GM12892 (cell line): ENCODE measurements at regions not wholly inside any gene's neighbourhood (a gene's known extent, or its start where the extent isn't known, plus 50 kb on each side); places are given as distances from the start of the nearest gene placed in this dataset.

ENCODE experiments used
- DNase-seq: peaks from one replicate; pipeline ENCODE4 v3.0.0; 2011; ENCODE audit not compliant: insufficient read length
- FAIRE-seq: peaks from 2 replicates; lab custom pipeline; 2011; peaks lifted over from hg19 to GRCh38; lab: Jason Lieb, UNC
- POLR2A ChIP-seq: IDR thresholded peaks from 2 replicates; pipeline ENCODE4 v1.6.1; 2011; ENCODE audit warnings: low read depth, low read length, control low read depth
- POLR2AphosphoS5 ChIP-seq: IDR thresholded peaks from 2 replicates; pipeline ENCODE4 v1.6.1; 2011; ENCODE audit warnings: low read depth, low read length, control low read depth
- TAF1 ChIP-seq: IDR thresholded peaks from 2 replicates; pipeline ENCODE4 v1.6.1; 2011; ENCODE audit warnings: low read depth, mild to moderate bottlenecking, control low read depth, low read length, borderline replicate concordance

DNA sequence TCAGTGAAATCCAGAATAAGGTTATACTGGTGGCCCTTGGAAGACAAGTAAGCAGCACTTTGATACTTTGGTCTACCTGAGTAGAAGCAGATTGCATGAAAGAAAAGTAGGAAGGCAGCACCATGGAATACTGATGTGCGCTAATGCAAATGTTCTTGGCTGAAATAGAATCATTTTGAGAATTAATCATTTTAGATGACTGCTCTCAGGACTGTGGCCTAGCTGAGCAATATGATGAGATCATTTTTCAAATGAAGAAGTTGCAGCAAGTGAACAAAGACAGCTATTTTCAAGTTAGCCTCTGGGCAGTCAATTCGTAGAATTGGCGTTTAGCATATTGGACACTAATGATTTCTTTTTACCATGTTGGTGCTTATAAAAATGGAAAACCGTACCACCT is 483.5 kb downstream of the TMEM232 start:
- DNase-seq (no peak), FAIRE-seq (no peak)
- TF ChIP-seq TAF1 = no peak
- no peak for TF ChIP-seq POLR2A
- no peak for TF ChIP-seq POLR2AphosphoS5

DNA sequence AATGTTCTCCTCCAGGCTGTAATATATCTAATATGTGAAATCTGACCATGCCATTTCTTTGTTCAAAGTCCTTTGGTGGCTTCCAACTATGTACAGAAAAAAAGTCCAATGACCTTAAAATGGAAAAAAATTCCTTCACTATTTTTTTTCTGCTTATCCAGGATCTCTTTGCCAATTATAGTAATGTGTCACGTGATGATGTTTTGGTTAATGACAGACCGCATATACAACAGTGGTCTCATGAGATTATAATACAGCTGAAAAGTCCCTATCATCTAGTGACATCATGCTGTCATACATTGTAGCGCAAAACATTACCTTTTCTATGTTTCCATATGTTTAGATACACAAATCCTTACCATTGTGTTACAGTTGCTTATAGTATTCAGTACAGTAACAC is 477.6 kb downstream of the TMEM232 start:
- DNase-seq = no peak
- no peak for TF ChIP-seq TAF1
- TF ChIP-seq POLR2AphosphoS5 = no peak
- no peak for TF ChIP-seq POLR2A
- no peak for FAIRE-seq

DNA sequence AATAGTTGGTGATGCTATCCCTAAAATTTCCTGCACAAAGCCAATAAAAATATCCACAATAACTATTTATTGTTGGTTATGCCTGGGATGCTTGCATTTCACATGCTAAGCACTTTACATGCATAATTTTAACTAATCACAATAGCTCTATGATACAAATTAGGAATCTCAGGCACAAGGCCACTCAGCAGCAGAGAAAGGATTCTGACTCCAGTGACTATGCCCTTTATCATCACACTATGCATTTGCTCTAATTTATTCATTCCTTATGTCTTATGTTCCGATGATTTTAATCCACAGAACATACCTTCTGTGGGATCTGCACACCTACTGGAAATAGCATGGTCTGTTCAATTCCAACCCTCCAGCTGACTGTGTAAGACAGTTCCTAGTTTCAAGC is 476.1 kb downstream of the TMEM232 start:
- DNase-seq (no peak), FAIRE-seq (no peak)

DNA sequence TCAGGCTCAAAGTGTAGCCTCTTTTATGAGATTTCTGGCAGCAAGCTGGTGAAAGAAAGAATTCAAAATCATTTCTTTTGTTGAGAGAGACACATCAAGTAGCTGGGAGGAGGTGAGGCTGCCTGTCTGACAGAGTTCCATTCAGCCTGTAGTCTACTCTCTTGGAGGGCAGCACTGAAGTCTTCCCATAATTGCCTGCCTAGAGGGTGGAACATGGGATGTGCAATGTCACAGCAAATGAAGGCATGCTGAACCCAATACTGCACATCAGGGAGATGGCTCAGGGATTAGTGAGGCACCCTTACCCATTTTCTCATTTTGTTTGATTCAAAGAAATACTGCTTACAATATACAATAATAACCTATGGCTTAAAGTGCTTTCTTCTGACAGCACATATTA is 475.7 kb downstream of the TMEM232 start:
- DNase-seq (no peak), FAIRE-seq (no peak)
- TF ChIP-seq POLR2AphosphoS5 (no peak), POLR2A (no peak), TAF1 (no peak)

More for the DNA sequence above, 476.1 kb downstream of the TMEM232 start:
- no peak for TF ChIP-seq POLR2AphosphoS5
- TF ChIP-seq TAF1 = no peak
- TF ChIP-seq POLR2A = no peak

DNA sequence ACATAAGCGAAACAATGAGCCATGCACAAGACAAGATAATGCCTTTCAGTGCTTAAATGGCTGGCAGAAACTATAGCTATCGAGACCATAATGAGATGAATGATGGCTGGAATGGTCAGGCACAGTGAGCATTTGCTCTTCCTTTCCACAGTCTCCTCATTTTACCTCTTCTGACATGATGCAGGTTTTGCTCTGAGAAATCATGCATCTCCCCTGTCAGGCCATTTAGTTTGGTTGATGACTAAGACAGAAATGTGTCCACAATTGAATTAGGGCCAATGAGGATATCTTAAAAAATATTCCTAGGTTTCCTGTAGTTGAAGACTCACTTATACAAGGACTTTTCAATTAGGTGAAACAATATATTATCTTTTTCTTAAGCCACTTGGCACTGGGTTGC is 475.1 kb downstream of the TMEM232 start:
- no peak for DNase-seq
- no peak for FAIRE-seq
- TF ChIP-seq TAF1 (no peak), POLR2A (no peak), POLR2AphosphoS5 (no peak)

DNA sequence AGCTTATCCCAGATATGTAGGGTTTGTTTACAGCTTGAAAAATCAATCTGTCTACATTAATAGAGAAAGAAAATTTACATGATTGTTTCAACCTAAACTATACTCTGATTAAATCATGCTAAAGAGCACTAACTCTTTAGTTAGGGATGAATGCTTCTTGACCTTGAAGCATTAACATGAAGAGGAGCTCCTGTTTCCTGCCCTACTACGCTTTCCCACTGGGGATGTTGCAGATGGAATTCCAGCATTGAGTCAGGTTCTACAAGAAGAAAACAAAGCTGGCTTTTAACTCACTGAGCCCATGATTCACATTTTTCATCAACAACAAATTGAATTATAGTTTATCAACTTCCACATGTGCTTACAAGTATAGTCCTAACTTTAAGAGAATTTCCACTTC is 471.3 kb downstream of the TMEM232 start:
- FAIRE-seq (no peak), DNase-seq (no peak)
- no peak for TF ChIP-seq TAF1
- no peak for TF ChIP-seq POLR2A
- no peak for TF ChIP-seq POLR2AphosphoS5

DNA sequence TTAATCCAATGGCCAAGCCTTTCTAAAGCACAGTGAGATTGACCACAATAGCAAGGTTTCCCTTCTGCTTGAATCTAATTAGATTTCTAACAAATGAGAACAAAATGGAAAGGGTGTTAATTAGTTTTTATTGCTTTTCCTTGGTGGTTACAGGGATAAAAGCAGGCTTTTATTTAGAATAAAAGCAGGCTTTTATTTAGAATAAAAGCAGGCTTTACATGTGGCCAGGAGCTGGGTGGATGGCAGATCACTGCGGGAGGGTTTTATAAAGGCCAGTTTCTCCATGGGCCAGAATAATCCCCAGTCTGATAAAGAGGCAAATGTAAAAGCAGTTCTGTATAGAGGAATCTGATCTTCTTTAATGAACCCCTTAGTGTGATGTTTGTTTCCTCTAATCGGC is 470.2 kb downstream of the TMEM232 start:
- TF ChIP-seq POLR2A = no peak
- no peak for TF ChIP-seq TAF1
- TF ChIP-seq POLR2AphosphoS5 = no peak
- no peak for DNase-seq
- no peak for FAIRE-seq

DNA sequence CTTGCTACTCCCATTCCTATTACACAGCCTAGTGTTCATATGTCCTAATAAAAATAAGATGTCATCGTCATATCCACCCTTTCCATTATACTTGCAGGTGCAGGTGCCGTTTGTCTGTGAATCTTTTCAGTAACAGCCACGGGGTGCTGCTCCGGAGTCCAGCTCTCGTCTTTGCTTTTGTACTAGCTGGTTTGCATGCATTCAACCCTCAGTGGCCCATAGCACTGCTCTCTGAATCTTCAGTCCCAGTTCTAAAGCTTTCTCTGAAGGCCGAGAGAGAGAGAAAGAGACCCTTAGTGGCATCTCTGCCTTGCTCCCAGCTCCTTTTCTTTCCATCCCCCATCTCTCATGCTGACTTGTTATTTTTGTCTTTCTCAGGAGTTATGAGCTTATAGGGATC is 468.5 kb downstream of the TMEM232 start:
- no peak for TF ChIP-seq TAF1
- TF ChIP-seq POLR2AphosphoS5 = no peak
- TF ChIP-seq POLR2A = no peak
- no peak for FAIRE-seq
- no peak for DNase-seq

DNA sequence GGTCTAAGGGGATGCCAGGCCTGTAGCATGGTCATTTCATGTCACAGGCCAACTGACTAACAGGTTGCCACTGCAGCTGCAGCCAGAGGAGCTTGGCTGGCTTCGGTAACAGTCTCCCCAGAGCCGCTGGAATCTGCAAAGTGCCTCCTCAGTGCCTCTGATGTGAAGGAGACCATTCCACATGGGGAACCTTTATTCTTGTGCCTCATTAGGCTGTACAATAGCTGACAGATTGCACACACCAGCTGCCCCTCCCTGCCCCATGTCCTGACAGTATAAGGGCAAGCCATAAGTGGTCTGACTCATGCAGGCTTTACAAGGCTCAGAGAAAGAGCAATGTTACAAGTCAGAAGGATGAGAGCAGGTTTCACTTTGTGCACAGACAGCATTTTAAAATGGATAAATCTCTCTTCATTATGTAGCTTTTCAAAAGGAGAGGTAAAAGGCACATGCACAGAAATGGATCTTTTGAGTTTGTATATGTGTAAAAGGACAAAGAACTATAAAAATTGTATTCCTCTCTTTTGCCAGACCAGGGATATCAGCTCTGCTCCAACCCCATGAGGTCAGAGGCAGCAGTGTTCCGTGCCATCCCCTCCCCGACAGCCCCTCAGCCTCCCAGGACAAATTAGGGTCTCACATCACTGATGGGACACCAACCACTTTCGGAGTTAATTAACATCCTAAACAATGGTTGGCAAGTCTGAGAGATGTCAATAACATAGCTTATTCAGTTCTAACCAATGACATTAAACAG is 467.8 kb downstream of the TMEM232 start:
- FAIRE-seq (no peak), DNase-seq (no peak)
- TF ChIP-seq POLR2AphosphoS5 (no peak), TAF1 (no peak), POLR2A (no peak)

DNA sequence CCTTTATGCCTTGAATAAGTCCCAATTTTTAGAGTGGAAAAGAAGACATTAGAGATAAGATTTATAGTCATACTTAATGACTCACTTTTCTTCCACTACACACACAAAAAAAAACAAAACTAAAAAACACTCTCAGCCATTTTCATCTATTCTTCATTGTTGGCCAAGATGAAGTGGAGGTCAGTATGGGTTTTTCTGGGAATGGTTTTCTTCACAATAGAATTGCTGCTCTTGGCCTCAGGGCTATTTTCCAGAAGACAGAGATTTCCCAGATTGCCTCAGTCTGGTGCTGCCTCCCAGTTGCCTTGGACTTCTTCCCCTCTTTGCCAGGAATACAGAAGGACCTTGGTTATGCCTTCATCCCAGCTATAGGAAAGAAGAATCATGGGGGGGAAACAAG is 463.7 kb downstream of the TMEM232 start:
- no peak for TF ChIP-seq TAF1
- no peak for TF ChIP-seq POLR2AphosphoS5
- no peak for TF ChIP-seq POLR2A
- FAIRE-seq (no peak), DNase-seq (no peak)

DNA sequence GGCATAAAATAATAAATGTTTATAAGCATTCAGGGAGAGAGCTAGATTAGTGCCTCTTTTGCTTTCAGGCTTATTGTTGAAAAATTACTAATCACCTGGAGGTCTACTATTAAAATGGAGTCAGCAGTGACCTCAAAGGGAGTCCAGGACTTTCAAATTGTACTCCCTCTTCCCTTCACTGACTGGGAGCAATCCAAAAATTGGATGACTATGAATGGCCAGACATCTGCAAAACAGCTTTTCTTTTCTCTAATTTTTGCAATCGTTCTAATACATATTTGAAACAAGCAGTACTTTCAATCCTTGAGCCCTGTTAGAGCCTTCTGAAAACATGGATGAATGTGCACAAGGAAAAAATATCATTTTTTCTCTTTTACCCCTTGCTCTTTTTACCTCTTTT is 461.8 kb downstream of the TMEM232 start:
- TF ChIP-seq POLR2A (no peak), POLR2AphosphoS5 (no peak), TAF1 (no peak)
- DNase-seq (no peak), FAIRE-seq (no peak)

DNA sequence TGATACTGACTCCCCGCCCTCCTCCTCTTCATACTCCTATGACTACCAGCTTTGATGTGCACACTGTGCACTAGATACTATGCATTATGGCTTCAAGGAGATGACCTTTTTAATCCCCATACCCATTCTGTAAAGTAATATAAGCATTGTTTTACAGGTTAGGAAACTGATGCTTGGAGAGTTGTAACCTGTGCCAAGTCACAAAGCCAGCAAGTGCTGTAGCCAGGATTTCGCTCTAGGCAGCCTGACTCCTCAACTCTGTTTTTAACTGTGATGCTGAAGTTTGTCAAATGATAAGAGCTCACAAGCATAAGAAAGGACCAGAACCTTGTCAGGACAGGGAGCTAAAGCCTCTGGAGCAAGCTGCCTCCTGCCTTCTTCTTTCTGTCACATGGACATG is 461.3 kb downstream of the TMEM232 start:
- TF ChIP-seq POLR2A = no peak
- no peak for TF ChIP-seq POLR2AphosphoS5
- TF ChIP-seq TAF1 = no peak
- FAIRE-seq (no peak), DNase-seq (no peak)

DNA sequence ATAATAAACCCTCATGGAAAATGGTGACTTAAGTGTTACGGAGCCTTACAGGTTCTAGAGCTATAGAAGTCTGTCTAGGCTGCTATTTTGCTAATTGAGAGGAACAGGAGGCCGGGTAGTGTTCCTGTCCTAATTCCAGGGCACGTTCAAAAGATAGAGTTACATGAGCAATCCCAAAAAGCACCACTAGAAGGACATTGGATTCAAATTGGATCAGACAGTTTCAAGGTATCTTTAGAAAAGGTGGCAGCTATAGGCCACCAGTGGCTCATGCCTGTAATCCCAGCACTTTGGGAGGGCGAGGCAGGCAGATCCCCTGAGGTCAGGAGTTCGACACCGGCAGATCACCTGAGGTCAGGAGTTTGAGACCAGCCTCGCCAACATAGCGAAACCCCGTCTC is 458.8 kb downstream of the TMEM232 start:
- DNase-seq (no peak), FAIRE-seq (no peak)
- TF ChIP-seq POLR2AphosphoS5 (no peak), TAF1 (no peak), POLR2A (no peak)

DNA sequence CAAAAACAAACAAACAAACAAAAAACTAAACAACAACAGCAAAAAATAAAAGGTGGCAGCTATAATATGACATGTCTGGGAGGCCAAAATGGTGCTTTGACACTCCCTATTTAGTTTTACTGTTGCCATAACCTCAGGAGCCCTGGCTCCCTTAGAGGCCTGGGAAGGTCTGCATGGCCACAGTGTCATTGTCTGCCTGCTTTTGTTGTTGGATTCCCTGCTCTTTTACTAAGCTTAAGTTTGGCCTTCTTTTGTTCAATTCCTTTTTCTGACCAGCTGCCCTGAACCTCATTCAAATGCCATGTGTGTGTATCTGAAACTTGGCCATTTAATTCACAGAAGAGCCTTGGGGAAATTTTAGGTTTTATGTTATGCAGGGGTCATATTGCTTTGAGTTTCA is 458.2 kb downstream of the TMEM232 start:
- DNase-seq = no peak
- FAIRE-seq = no peak
- TF ChIP-seq TAF1 = no peak
- TF ChIP-seq POLR2A = no peak
- no peak for TF ChIP-seq POLR2AphosphoS5
